ENCODE measurements at regions not wholly inside any gene's neighbourhood (a gene's known extent, or its start where the extent isn't known, plus 50 kb on each side); places are given as distances from the start of the nearest gene placed in this dataset.
"Not testable (repeated sequence)": the region's sequence is repeated elsewhere in the genome, so short reads cannot be mapped to it uniquely, and the experiment has no call there.

DNA sequence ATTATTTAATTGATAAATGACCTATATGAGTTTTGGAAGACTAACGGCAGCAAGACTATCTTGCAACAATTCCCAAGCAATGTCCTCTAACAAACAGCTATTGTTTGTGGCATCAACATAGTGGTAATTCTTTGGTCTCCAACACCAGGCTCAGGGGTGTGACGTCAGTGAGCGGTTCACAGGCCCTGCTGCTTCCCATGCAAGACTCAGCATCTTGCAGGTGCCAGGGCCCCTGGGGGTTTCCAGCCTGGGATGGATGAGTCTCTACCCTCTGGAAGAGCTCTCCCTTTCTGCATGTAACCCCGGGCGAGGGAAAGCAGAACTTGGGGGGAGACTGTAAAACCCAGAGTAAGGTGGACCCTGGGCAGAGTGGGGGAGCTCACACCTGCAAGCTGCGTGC is 164.7 kb downstream of the ACTR3B start:
- H3K4me3 ChIP-seq (ENCODE audit: low read depth, low read length), result no peak overlapping the region
- in situ Hi-C loops (cut with HindIII; ENCODE audit: low sequenced_read_pairs), result no loop called here
- no peak for DNase-seq (ENCODE audit: low read depth, low spot score)
- TF ChIP-seq, protein P1, sequence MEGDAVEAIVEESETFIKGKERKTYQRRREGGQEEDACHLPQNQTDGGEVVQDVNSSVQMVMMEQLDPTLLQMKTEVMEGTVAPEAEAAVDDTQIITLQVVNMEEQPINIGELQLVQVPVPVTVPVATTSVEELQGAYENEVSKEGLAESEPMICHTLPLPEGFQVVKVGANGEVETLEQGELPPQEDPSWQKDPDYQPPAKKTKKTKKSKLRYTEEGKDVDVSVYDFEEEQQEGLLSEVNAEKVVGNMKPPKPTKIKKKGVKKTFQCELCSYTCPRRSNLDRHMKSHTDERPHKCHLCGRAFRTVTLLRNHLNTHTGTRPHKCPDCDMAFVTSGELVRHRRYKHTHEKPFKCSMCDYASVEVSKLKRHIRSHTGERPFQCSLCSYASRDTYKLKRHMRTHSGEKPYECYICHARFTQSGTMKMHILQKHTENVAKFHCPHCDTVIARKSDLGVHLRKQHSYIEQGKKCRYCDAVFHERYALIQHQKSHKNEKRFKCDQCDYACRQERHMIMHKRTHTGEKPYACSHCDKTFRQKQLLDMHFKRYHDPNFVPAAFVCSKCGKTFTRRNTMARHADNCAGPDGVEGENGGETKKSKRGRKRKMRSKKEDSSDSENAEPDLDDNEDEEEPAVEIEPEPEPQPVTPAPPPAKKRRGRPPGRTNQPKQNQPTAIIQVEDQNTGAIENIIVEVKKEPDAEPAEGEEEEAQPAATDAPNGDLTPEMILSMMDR (IDR thresholded peaks at IDR 0.05; ENCODE audit: low read depth, low read length), result no peak

- in situ Hi-C loops (cut with HindIII; ENCODE audit: low sequenced_read_pairs), result no loop called here
- DNase-seq (ENCODE audit: low read depth, low spot score), result no peak
- no peak overlapping the region for H3K4me3 ChIP-seq (ENCODE audit: low read depth, low read length)
- TF ChIP-seq, protein P1 (IDR thresholded peaks at IDR 0.05; ENCODE audit: low read depth, low read length), result no peak
Observed at GRCh38 chr7:152924826-152925411, 165.4 kb downstream of the ACTR3B start.

- DNase-seq (ENCODE audit: low read depth, low spot score), result no peak
- TF ChIP-seq, protein P1 (IDR thresholded peaks at IDR 0.05; ENCODE audit: low read depth, low read length), result no peak
- no peak overlapping the region for H3K4me3 ChIP-seq (ENCODE audit: low read depth, low read length)
- in situ Hi-C loops (cut with HindIII; ENCODE audit: low sequenced_read_pairs), result no loop called here
Observed at GRCh38 chr7:152925412-152926147, 166.0 kb downstream of the ACTR3B start.

- no peak for DNase-seq (ENCODE audit: low read depth, low spot score)
- in situ Hi-C loops (cut with HindIII; ENCODE audit: low sequenced_read_pairs), result no loop called here
- TF ChIP-seq, protein P1 (IDR thresholded peaks at IDR 0.05; ENCODE audit: low read depth, low read length), result no peak
- no peak overlapping the region for H3K4me3 ChIP-seq (ENCODE audit: low read depth, low read length)
Observed at GRCh38 chr7:152931633-152932032, 172.1 kb downstream of the ACTR3B start.

GRCh38 chr7:152937282-152937681 is 177.7 kb downstream of the ACTR3B start:
- in situ Hi-C loops (cut with HindIII; ENCODE audit: low sequenced_read_pairs), result no loop called here

DNA sequence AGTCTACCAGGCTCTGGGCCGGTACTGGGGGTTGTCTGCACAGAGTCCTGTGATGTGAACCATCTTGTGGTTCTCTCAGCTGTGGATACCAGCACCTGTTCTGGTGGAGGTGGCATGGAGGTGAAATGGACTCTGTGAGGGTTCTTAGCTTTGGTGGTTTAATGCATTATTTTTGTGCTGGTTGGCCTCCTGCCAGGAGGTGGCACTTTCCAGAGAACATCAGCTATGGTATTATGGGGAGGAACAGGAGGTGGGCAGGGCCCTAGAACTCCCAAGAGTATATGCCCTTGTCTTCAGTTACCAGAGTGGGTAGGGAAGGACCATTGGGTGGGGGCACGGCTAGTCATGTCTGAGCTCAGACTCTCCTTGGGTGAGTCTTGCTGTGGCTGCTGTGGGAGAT is 187.1 kb downstream of the ACTR3B start:
- H3K4me3 ChIP-seq (ENCODE audit: low read depth, low read length); in situ Hi-C loops (cut with HindIII; ENCODE audit: low sequenced_read_pairs); DNase-seq (ENCODE audit: low read depth, low spot score): not testable (repeated sequence)

More at GRCh38 chr7:152937282-152937681, 177.7 kb downstream of the ACTR3B start:
- DNase-seq (ENCODE audit: low read depth, low spot score), result no peak
- H3K4me3 ChIP-seq (ENCODE audit: low read depth, low read length), result no peak overlapping the region
- TF ChIP-seq, protein P1 (IDR thresholded peaks at IDR 0.05; ENCODE audit: low read depth, low read length), result no peak

DNA sequence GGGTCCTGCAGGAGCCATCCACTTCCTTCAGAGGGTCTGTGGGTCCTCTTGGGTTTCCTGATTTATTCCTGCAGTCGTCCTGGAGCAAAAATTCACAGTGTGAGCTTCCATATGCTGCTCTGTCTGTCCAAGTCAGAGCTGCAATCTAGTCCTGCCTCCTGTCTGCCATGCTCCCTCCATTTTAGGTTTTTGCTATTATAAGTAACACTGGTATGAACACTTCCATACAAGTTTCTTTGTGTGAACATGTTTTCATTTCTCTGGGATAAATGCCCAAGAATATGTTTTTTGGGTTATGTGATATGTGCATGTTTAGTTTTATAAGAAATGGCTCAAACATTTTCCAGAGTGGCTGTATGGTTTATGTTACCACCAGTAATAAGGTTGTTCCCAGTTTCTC is 188.1 kb downstream of the ACTR3B start:
- in situ Hi-C loops (cut with HindIII; ENCODE audit: low sequenced_read_pairs), result no loop called here
- TF ChIP-seq, protein P1 (IDR thresholded peaks at IDR 0.05; ENCODE audit: low read depth, low read length), result no peak
- no peak overlapping the region for H3K4me3 ChIP-seq (ENCODE audit: low read depth, low read length)
- DNase-seq (ENCODE audit: low read depth, low spot score), result no peak
